VCaP (cell line): ENCODE measurements at regions not wholly inside any gene's neighbourhood (a gene's known extent, or its start where the extent isn't known, plus 50 kb on each side); places are given as distances from the start of the nearest gene placed in this dataset.

Source experiments
- H3K27ac ChIP-seq: fragments of 450-650 bp; 2 replicates; pipeline ENCODE4 v1.5.1; 2017
- TF ChIP-seq, protein P1 (sequence below): fragments of 450-650 bp; conservative IDR thresholded peaks from 2 replicates; pipeline ENCODE4 v1.5.1; 2017; ENCODE audit warnings: mild to moderate bottlenecking, moderate library complexity

DNA sequence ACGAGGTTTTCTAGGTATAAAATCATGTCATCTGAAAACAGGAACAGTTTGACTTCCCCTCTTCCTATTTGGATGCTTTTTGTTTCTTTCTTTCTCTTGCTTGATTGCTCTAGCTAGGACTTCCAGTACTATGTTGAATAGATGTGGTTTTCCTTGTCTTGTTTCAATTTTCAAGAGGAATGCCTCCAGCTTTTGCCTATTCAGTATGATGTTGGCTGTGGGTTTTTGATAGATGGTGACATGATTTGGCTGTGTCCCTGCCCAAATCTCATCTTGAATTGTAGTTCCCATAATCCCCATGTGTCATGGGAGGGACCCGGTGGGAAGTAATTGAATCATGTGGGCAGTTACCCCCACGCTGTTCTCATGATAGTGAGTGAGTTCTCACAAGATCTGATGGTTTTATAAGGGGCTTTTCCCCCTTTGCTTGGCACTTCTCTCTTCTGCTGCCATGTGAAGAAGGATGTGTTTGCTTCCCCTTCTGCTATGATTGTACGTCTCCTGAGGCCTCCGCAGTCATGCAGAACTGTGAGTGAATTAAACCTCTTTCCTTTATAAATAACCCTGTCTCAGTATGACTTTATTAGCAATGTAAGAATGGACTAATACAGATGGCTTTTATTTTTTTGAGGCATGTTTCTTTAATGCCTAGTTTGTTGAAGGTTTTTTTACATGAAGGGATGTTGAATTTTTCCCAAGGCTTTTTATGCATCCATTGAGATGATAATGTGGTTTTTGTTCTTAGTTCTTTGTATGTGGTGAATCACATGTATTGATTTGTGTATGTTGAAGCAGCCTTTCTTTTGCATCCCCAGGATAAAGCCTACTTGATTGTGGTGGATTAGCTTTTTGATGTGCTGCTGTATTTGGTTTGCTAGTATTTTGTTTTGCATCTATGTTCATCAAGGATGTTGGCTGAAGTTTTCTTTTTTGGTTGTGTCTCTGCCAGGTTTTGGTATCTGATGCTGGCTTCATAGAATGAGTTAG is 239.1 kb downstream of the THBS2 start:
- H3K27ac ChIP-seq = no peak overlapping the region
- TF ChIP-seq, protein P1, sequence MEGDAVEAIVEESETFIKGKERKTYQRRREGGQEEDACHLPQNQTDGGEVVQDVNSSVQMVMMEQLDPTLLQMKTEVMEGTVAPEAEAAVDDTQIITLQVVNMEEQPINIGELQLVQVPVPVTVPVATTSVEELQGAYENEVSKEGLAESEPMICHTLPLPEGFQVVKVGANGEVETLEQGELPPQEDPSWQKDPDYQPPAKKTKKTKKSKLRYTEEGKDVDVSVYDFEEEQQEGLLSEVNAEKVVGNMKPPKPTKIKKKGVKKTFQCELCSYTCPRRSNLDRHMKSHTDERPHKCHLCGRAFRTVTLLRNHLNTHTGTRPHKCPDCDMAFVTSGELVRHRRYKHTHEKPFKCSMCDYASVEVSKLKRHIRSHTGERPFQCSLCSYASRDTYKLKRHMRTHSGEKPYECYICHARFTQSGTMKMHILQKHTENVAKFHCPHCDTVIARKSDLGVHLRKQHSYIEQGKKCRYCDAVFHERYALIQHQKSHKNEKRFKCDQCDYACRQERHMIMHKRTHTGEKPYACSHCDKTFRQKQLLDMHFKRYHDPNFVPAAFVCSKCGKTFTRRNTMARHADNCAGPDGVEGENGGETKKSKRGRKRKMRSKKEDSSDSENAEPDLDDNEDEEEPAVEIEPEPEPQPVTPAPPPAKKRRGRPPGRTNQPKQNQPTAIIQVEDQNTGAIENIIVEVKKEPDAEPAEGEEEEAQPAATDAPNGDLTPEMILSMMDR = no peak

DNA sequence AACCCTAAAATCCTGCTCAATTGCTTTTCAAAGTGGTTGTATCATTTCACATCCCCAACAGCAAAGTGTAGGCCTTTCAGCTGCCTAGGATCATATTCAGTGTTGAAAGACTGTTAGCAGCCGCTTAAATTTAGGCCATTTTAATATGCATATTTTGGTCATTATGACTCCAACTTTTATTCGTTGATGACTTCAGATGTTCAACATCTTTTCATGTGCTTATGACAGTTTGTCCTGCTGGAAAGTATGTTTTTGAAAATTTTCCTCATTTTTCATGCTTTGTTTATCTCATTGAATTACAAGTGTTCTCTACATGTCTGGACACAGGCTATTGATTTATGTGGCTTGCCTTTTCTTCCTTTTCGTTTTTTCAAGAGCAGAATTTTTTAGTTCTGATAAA is 244.0 kb downstream of the THBS2 start:
- TF ChIP-seq, protein P1 = no peak
- no peak overlapping the region for H3K27ac ChIP-seq

DNA sequence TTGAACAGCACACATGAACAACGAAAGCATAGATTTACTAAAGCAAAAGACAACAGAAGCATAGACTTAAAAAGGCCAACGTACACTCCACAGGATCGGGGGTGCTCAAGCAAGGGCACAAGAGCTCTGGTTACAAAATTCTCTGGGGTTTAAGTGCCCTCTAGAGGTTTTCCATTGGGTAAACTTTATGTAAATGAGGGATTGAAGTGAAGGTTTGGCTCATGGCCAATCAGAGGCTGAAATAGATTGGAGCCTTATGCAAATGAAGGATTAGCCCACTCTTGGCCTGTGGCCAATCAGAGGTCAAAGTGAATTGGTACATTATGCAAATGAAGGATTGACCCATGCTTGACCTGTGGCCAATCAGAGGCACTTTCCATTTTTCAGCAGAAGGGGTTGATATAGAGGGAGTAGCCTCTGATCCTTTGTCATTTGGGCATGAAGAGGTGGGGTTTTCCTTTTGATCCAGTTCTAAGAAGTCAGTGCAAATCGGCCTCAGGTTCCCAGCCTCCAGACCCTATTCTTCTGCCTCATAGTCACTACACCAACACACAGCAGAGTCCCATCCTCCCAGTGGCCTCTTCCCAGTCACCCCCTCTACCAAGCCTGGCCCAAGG is 244.9 kb downstream of the THBS2 start:
- H3K27ac ChIP-seq = no peak overlapping the region
- TF ChIP-seq, protein P1 = no peak

DNA sequence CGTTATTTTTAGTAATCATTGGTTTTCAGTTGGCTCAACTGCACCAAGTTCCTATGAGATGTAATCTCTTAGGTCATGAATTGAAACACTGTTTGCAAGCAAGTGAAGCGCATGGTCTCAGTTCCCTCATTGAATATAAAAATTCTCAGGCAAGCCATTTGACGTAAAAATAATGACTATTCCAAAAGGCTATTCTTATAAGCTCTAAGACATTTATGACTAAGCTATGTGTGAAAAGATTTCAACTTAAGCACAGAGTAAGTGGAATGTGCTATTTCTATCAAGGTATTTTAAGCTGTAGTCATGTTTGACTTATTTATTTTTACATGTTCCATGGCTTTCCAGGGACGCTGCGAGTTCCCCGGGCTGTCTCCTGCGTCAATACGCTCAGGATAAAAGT is 248.5 kb downstream of the THBS2 start:
- TF ChIP-seq, protein P1 = no peak

DNA sequence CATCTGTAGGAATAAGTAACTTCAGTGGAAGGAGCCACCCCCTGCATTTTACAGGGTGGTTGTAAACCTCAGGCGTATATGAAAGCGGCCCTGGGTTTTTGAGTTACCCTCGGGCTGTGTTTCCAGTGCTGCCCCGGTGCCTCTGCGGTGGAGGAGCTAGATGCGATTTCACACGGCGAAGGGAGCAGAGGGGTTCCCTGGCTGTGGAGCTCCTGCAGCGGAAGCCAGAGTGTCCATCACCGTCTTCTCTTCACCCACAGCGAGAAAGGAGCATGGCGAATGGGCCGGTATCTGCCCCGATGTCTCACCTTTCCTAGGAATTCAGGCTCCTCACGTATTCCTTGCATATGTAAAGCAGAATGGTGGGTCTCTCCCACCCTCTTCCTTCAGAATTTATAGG is 253.6 kb downstream of the THBS2 start:
- no peak overlapping the region for H3K27ac ChIP-seq
- TF ChIP-seq, protein P1 = no peak

More for the DNA sequence above, 248.5 kb downstream of the THBS2 start:
- no peak overlapping the region for H3K27ac ChIP-seq

DNA sequence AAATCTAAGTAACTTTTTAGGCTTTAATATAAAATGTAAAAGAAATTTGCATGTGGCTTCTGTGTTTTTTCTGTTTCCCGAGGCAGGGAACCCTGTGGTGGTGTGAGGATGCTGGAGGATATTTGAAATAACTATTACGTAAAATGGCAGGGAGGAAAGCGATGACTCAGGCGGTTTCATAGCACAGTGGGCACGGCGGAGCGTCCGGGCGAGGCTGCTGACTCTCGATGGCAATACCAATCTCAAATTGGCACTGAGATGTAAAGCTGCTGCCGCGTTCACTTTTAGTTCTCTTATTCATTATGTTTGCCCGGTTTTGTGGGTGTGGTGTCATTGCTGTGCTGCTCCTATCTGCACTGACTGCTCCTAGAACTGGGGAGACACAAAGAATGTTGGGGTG is 254.3 kb downstream of the THBS2 start:
- TF ChIP-seq, protein P1 = no peak
- H3K27ac ChIP-seq = no peak overlapping the region

DNA sequence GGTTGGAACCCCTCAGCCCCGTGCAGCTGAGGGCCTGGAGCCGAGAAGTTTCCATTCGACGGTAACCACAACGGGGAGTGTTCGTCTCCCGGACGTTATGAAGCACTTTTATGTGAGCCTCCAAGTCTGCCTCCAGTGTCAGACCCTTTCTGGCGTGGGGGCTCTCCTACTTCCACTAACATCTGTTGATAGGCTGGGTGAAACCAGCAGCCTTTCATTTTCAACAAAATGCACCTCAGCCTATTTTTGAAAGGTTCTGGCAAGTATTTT is 257.4 kb downstream of the THBS2 start:
- TF ChIP-seq, protein P1 = no peak
- no peak overlapping the region for H3K27ac ChIP-seq
